ENCODE measurements at regions not wholly inside any gene's neighbourhood (a gene's known extent, or its start where the extent isn't known, plus 50 kb on each side); places are given as distances from the start of the nearest gene placed in this dataset.

DNA sequence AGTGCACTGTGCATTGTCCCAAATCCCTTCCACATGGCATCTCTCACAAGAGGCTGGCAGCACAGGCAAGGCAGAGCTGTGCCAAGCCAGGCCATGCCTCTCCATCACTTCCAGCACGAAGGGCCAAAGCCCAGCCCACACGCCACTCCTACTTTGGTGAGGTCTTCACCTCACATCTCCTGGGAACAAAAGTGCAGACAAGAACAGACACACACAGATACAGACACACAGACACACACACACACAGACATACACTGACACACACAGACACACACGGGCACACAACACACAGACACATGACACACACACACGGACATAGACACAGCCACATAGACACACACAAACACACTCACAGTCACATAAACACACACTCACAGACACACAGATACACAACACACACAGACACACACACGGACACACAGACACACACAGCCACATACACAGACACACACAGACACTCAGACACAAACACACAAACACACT is 233.3 kb downstream of the UACA start:
- TF ChIP-seq, protein P1, sequence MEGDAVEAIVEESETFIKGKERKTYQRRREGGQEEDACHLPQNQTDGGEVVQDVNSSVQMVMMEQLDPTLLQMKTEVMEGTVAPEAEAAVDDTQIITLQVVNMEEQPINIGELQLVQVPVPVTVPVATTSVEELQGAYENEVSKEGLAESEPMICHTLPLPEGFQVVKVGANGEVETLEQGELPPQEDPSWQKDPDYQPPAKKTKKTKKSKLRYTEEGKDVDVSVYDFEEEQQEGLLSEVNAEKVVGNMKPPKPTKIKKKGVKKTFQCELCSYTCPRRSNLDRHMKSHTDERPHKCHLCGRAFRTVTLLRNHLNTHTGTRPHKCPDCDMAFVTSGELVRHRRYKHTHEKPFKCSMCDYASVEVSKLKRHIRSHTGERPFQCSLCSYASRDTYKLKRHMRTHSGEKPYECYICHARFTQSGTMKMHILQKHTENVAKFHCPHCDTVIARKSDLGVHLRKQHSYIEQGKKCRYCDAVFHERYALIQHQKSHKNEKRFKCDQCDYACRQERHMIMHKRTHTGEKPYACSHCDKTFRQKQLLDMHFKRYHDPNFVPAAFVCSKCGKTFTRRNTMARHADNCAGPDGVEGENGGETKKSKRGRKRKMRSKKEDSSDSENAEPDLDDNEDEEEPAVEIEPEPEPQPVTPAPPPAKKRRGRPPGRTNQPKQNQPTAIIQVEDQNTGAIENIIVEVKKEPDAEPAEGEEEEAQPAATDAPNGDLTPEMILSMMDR (IDR thresholded peaks at IDR 0.05; ENCODE audit: insufficient read depth, low read length) = no peak
- no peak for TF ChIP-seq GABPA (IDR thresholded peaks at IDR 0.05; ENCODE audit: low read depth)
- no peak for TF ChIP-seq POLR2AphosphoS5 (IDR thresholded peaks at IDR 0.05; ENCODE audit: low read depth)
